ENCODE measurements at regions not wholly inside any gene's neighbourhood (a gene's known extent, or its start where the extent isn't known, plus 50 kb on each side); places are given as distances from the start of the nearest gene placed in this dataset.

GRCh38 chr10:106183041-106183440 is 981.5 kb downstream of the SORCS1 start:
- no peak for DNase-seq (ENCODE audit: low spot score)

GRCh38 chr10:106182542-106182941 is 982.0 kb downstream of the SORCS1 start:
- DNase-seq (ENCODE audit: low spot score) = no peak

- no peak for DNase-seq (ENCODE audit: low spot score)
Observed at GRCh38 chr10:106181501-106181900, 983.0 kb downstream of the SORCS1 start.

- no peak for DNase-seq (ENCODE audit: low spot score)
Observed at GRCh38 chr10:106179430-106179829, 985.1 kb downstream of the SORCS1 start.

DNA sequence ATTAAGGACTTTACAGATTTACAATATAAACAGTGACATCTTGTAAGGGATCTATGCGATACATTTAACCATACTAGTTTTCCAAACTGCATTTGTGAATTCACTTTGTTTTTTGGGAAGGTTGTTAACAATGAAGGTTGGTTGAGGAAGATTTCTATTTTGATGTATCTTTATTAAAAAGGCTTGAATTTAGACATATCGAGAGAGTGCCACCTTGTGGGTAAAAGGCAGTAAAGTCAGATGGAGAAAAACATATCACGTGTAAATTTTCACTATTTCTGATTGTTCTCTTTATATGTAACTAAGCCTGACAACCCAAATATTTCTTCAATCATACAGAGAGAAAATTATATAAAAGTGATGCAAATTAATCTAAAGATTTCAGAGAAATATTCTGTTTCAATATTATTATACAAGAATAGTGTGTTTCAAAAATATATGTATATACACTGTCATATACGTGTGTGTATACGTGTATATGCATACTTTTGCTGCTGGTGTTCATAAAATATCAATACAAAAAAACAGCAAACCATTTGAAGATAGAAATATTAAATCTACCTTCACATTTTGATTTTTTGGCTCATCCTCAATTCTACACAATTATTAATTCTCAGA is 988.6 kb downstream of the SORCS1 start:
- DNase-seq (ENCODE audit: low spot score) = no peak

GRCh38 chr10:106173838-106174237 is 990.7 kb downstream of the SORCS1 start:
- DNase-seq (ENCODE audit: low spot score) = no peak

DNA sequence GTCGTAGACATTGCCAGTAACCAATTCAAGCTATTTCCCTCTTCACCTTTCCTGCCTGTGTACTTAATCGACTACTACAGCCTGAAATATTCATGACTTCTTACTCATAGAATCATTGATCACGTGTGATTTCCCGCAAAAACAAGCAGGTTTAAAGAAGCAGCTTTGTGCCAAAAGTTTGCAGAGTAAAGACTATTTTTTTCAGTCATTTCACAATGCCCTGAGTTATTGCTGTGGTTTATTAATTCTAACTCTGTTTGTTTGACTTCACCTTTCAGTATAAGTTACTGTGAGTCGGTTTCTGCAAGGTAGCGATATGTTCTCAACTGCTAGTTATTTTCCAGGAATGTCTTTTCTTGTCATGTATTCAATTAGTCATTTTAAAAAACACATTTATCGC is 995.3 kb downstream of the SORCS1 start:
- no peak for DNase-seq (ENCODE audit: low spot score)

DNA sequence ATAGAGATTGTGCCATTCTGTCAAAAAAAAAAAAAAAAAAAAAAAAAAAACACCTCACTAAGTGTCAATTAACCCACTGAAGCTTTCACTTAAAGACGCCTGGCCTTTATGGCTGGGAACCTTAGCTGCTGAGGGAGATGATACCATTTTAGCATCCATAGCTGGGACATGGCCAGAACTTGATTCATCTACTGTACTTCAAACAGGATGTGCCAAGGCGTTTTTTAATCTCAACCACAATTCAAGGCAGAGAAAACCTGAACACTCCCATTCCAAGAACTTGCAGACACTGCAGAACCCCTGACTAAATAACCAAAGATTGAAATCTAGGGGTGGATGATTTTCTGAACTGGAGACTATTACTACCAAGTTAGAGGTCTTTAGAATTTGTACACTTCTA is 996.6 kb downstream of the SORCS1 start:
- DNase-seq (ENCODE audit: low spot score) = no peak

- no peak for DNase-seq (ENCODE audit: low spot score)
Observed at GRCh38 chr10:106158241-106158640, 1006.3 kb downstream of the SORCS1 start.

- DNase-seq (ENCODE audit: low spot score) = no peak
Observed at GRCh38 chr10:106147021-106147420, 1017.5 kb downstream of the SORCS1 start.

DNA sequence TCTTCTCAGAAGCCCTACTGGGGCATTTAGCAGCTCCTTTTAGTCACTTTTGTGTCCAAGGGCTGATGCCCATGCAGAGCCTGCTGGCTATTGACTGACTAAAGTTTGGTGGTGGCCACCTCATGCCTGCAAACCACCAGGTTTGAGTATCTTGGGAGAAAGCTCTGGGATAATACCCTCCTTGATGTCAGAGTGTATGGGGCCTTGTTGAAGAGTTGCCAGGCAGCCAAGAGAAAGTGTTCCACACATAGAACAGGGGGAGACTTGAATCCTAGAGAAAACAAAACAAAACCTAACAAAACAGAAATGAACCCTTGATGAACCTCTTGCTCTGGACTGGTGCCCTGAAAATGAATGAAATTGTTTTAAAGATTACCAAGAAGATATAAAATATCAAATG is 1024.6 kb downstream of the SORCS1 start:
- no peak for DNase-seq (ENCODE audit: low spot score)

- no peak for DNase-seq (ENCODE audit: low spot score)
Observed at GRCh38 chr10:106136175-106136574, 1028.3 kb downstream of the SORCS1 start.

- no peak for DNase-seq (ENCODE audit: low spot score)
Observed at GRCh38 chr10:106134326-106135000, 1030.0 kb downstream of the SORCS1 start.

- DNase-seq (ENCODE audit: low spot score) = no peak
Observed at GRCh38 chr10:106133451-106133850, 1031.1 kb downstream of the SORCS1 start.

- no peak for DNase-seq (ENCODE audit: low spot score)
Observed at GRCh38 chr10:106132956-106133355, 1031.5 kb downstream of the SORCS1 start.

DNA sequence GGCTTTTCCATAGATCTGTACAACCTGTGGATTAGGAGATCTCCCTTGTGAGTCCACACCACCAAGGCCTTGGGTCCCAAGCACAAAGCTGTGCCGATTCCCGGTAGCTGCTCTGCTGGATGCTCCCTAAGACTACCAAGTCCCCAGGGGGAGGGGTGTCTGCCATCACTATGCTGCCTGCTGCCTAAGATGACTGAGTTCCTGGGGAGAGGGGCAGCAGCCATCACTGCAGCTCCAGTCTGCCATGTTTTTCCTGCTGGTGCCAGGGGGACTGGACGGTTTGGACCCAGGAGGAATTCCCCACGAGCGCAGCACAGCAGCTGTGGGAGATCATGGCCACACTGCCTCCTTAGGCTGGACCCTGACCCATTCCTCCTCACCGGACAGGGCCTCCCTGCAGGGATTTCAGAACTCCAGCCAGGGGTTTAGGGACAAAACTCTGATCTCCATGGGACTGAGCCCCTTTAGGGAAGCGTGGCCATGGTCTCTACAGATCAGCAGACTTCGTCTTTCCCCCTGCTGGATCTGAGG is 1049.8 kb downstream of the SORCS1 start:
- DNase-seq (ENCODE audit: low spot score) = no peak

DNA sequence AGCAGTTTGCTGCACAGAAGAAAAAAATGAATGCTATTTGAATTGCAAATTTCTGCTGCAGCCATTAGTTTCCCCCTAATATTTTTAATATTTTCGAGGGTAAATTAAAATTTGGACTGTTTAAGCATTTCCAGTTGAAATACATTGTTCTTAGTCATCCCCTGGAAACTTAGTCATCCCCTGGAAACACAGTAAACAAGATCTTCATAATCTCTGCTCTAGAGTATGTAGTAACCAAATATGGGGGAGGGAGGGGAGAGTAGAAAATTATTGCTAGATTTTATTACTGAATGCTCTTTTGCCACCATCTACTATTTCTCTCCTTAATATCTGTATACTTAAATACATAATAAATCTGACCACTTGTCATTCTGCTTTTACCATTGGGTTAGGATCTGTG is 1053.3 kb downstream of the SORCS1 start:
- DNase-seq (ENCODE audit: low spot score) = no peak

DNA sequence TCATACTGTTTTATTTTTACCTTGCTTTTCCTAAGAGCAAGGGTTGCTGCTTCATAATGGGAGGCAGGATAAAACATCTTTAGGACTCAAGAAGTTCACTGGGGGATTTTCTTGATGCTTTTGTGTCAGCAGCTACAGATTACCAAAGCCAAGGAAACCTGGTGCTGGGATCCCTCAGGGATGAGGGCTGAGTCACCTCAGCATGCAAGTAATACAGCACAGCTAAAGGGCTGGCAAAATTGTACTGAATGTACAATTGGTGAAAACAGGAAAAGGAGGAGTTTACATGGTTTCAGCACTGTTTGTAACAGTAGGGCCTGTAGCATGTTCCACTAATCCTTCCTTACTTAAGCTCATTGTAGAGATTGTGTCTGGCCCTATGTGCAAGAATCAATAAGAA is 1056.8 kb downstream of the SORCS1 start:
- no peak for DNase-seq (ENCODE audit: low spot score)

DNA sequence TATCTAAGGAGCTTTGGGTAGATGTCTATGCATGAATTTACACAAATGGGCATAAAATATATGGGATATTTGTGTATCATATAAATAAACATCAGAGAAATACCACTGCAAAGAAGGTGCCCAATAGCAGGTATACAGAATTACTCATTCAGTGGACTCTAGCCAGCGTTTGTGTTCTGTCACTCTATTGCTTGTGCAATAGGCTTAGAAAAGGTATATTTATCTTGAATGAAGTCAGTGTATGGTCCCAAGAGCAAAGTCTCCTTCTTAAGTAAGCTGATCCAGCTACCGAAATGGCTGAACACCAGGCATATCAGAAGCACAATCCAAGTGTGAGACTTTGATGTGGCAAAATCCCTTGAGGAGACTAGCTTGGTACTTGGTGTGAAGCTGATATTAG is 1058.4 kb downstream of the SORCS1 start:
- DNase-seq (ENCODE audit: low spot score) = no peak

GRCh38 chr10:106089855-106090254 is 1074.7 kb downstream of the SORCS1 start:
- DNase-seq (ENCODE audit: low spot score) = no peak

- no peak for DNase-seq (ENCODE audit: low spot score)
Observed at GRCh38 chr10:106086391-106086790, 1078.1 kb downstream of the SORCS1 start.

GRCh38 chr10:106083572-106083971 is 1080.9 kb downstream of the SORCS1 start:
- DNase-seq (ENCODE audit: low spot score) = no peak

DNA sequence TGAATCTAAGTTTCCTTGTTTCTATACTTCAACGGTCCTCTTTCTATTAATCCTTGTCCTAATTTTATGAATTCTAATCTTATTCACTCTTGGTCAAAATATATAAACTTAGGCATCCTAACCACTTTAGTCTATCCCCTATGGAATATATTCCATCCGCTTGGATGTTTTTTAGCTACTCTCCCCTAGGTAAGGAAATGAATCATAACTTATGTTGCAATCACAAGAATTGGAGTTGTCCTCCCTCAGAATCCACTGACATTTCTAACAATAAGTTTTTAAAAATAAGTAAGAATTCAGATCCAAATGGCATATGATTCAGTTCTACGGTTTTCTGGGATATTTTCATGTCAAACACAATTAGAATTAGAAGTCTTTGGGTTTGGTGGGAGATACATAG is 1081.6 kb downstream of the SORCS1 start:
- DNase-seq (ENCODE audit: low spot score) = no peak

Data from ureter (tissue), 1 donor.